ENCODE measurements at regions not wholly inside any gene's neighbourhood (a gene's known extent, or its start where the extent isn't known, plus 50 kb on each side); places are given as distances from the start of the nearest gene placed in this dataset.

GRCh38 chr3:34139566-34139965 lies 341.1 kb downstream of the PDCD6IP start:
- intact Hi-C loops (cut with DNase I) = no loop called here
- no peaks in the 10 kb centered on the region for H3K27me3 ChIP-seq
- H3K9me3 ChIP-seq = no peaks in the 10 kb centered on the region
- no peaks in the 10 kb centered on the region for H3K4me1 ChIP-seq
- no peak overlapping the region for H3K4me3 ChIP-seq
- H3K27ac ChIP-seq = no peak overlapping the region
- TF ChIP-seq POLR2A (IDR thresholded peaks at IDR 0.05) = no peak
- no peak for TF ChIP-seq CTCF (IDR thresholded peaks at IDR 0.05)
- no peaks in the 10 kb centered on the region for H3K36me3 ChIP-seq
- no peak for DNase-seq

- intact Hi-C loops (cut with DNase I) = no loop called here
- 61 to 67% methylated on average over 1 of the region's 1 CpG for WGBS, 2 donors
- TF ChIP-seq CTCF (IDR thresholded peaks at IDR 0.05) (no peak), POLR2A (IDR thresholded peaks at IDR 0.05) (no peak)
- Histone ChIP-seq H3K27me3 (no peaks in the 10 kb centered on the region), H3K4me3 (no peak overlapping the region), H3K36me3 (no peaks in the 10 kb centered on the region), H3K9me3 (no peaks in the 10 kb centered on the region), H3K27ac (no peak overlapping the region), H3K4me1 (no peaks in the 10 kb centered on the region)
- DNase-seq = no peak
Measured at GRCh38 chr3:34140616-34141015, 342.2 kb downstream of the PDCD6IP start.

- intact Hi-C loops (cut with DNase I) = no loop called here
- 64 to 66% methylated on average over 3 of the region's 3 CpGs for WGBS, 2 donors
- no peaks in the 10 kb centered on the region for H3K9me3 ChIP-seq
- DNase-seq = no peak
- H3K27ac ChIP-seq = no peak overlapping the region
- no peak for TF ChIP-seq CTCF (IDR thresholded peaks at IDR 0.05)
- TF ChIP-seq POLR2A (IDR thresholded peaks at IDR 0.05) = no peak
- H3K4me1 ChIP-seq = no peaks in the 10 kb centered on the region
- H3K36me3 ChIP-seq = no peaks in the 10 kb centered on the region
- no peak overlapping the region for H3K4me3 ChIP-seq
- no peaks in the 10 kb centered on the region for H3K27me3 ChIP-seq
Measured at GRCh38 chr3:34141841-34142337, 343.5 kb downstream of the PDCD6IP start.

GRCh38 chr3:34145796-34146195 lies 347.4 kb downstream of the PDCD6IP start:
- H3K9me3 ChIP-seq = no peaks in the 10 kb centered on the region
- intact Hi-C loops (cut with DNase I) = no loop called here
- H3K4me1 ChIP-seq = no peaks in the 10 kb centered on the region
- 36 to 40% methylated on average over 3 of the region's 3 CpGs for whole genome bisulfite sequencing, 2 donors
- TF ChIP-seq POLR2A (IDR thresholded peaks at IDR 0.05) (no peak), CTCF (IDR thresholded peaks at IDR 0.05) (no peak)
- no peaks in the 10 kb centered on the region for H3K36me3 ChIP-seq
- H3K27ac ChIP-seq = no peak overlapping the region
- no peaks in the 10 kb centered on the region for H3K27me3 ChIP-seq
- H3K4me3 ChIP-seq = no peak overlapping the region
- no peak for DNase-seq

- intact Hi-C loops (cut with DNase I) = no loop called here
- no peaks in the 10 kb centered on the region for H3K27me3 ChIP-seq
Measured at GRCh38 chr3:34146596-34146995, 348.2 kb downstream of the PDCD6IP start.

More at GRCh38 chr3:34146596-34146995, 348.2 kb downstream of the PDCD6IP start:
- Histone ChIP-seq H3K4me1 (no peaks in the 10 kb centered on the region), H3K9me3 (no peaks in the 10 kb centered on the region), H3K27ac (no peak overlapping the region), H3K4me3 (no peak overlapping the region), H3K36me3 (no peaks in the 10 kb centered on the region)
- no peak for DNase-seq
- TF ChIP-seq CTCF (IDR thresholded peaks at IDR 0.05) = no peak

Data from esophagus squamous epithelium (tissue), 5 donors.